HEK293 (cell line): ENCODE measurements at regions not wholly inside any gene's neighbourhood (a gene's known extent, or its start where the extent isn't known, plus 50 kb on each side); places are given as distances from the start of the nearest gene placed in this dataset.

Source experiments
- CTCF ChIA-PET: fragments of 350-600 bp; formaldehyde crosslinking; extraction: SDS; loops from one replicate; lab custom pipeline; 2021; ENCODE audit warnings: antibody characterized with exemption; lab: Yijun Ruan, JAX
- POLR2A ChIA-PET: fragments of 300-600 bp; formaldehyde crosslinking; extraction: SDS; loops from one replicate; lab custom pipeline; 2020; ENCODE audit warnings: antibody characterized with exemption, inconsistent platforms; lab: Yijun Ruan, JAX
- H3K27ac ChIP-seq: fragments of 200-500 bp; sonication (Bioruptor generic); 2 replicates; pipeline ENCODE4 v1.5.1; 2014; ENCODE audit warnings: low read depth, low read length, control low read depth, inconsistent platforms; ENCODE audit errors: extremely low read depth
- H3K36me3 ChIP-seq, 2 experiments: fragments of 200-500 bp in 1 of 2; sonication (Bioruptor generic) in 1 of 2; 1 replicate in 1 of 2; 2 replicates in 1 of 2; pipeline ENCODE4 v1.5.1; 2014 to 2017; ENCODE audit warnings: inconsistent platforms in 2 of 2, low read length in 2 of 2; ENCODE audit not compliant: control insufficient read depth in 2 of 2, insufficient read depth in 1 of 2
- H3K4me1 ChIP-seq: fragments of 200-500 bp; sonication (Bioruptor generic); 2 replicates; pipeline ENCODE4 v1.5.1; 2014; ENCODE audit warnings: mild to moderate bottlenecking, low read length, inconsistent platforms; ENCODE audit not compliant: control insufficient read depth, insufficient read depth
- H3K4me3 ChIP-seq: 2 replicates; pipeline ENCODE4 v1.5.1; 2011; ENCODE audit warnings: low read depth, mild to moderate bottlenecking, control low read depth, low read length, moderate library complexity
- H3K9me3 ChIP-seq: fragments of 200-500 bp; sonication (Bioruptor generic); 2 replicates; pipeline ENCODE4 v1.5.1; 2014; ENCODE audit warnings: low read depth, low read length, inconsistent platforms; ENCODE audit not compliant: control insufficient read depth, insufficient read depth
- KLF8 ChIP-seq: fragments of 450-650 bp; formaldehyde crosslinking; IDR thresholded peaks from 2 replicates; pipeline ENCODE4 v1.5.1; 2016; ENCODE audit warnings: missing biosample characterization, missing genetic modification characterization
- WT1 ChIP-seq: fragments of 450-650 bp; formaldehyde crosslinking; IDR thresholded peaks from 2 replicates; pipeline ENCODE4 v1.5.1; 2016; ENCODE audit warnings: missing biosample characterization, missing genetic modification characterization
- ZBTB49 ChIP-seq: fragments of 450-650 bp; formaldehyde crosslinking; IDR thresholded peaks from 2 replicates; pipeline ENCODE4 v1.5.1; 2016; ENCODE audit warnings: missing biosample characterization, missing genetic modification characterization, low read depth
- ZFP37 ChIP-seq: fragments of 450-650 bp; formaldehyde crosslinking; IDR thresholded peaks from 2 replicates; pipeline ENCODE4 v1.5.1; 2016; ENCODE audit warnings: missing biosample characterization, missing genetic modification characterization
- ZNF140 ChIP-seq: fragments of 450-650 bp; formaldehyde crosslinking; IDR thresholded peaks from 2 replicates; pipeline ENCODE4 v1.5.1; 2016; ENCODE audit warnings: missing biosample characterization, missing genetic modification characterization
- ZNF148 ChIP-seq: fragments of 450-650 bp; formaldehyde crosslinking; IDR thresholded peaks from 2 replicates; pipeline ENCODE4 v1.5.0; 2017; ENCODE audit warnings: missing biosample characterization, missing genetic modification characterization, borderline replicate concordance
- ZNF18 ChIP-seq: fragments of 450-650 bp; formaldehyde crosslinking; IDR thresholded peaks from 2 replicates; pipeline ENCODE4 v1.5.1; 2016; ENCODE audit warnings: missing biosample characterization, missing genetic modification characterization
- ZNF248 ChIP-seq: fragments of 450-650 bp; formaldehyde crosslinking; IDR thresholded peaks from 2 replicates; pipeline ENCODE4 v1.5.1; 2017; ENCODE audit warnings: missing biosample characterization, missing genetic modification characterization
- ZNF335 ChIP-seq: fragments of 450-650 bp; formaldehyde crosslinking; conservative IDR thresholded peaks from 2 replicates; pipeline ENCODE4 v1.5.1; 2016; ENCODE audit warnings: missing biosample characterization, missing genetic modification characterization
- ZNF449 ChIP-seq: fragments of 450-650 bp; formaldehyde crosslinking; IDR thresholded peaks from 2 replicates; pipeline ENCODE4 v1.5.1; 2017; ENCODE audit warnings: missing biosample characterization, mild to moderate bottlenecking, missing genetic modification characterization, moderate library complexity
- ZNF473 ChIP-seq: fragments of 450-650 bp; formaldehyde crosslinking; IDR thresholded peaks from 2 replicates; pipeline ENCODE4 v1.5.1; 2017; ENCODE audit warnings: missing biosample characterization, missing genetic modification characterization
- ZNF513 ChIP-seq: fragments of 450-650 bp; IDR thresholded peaks from 2 replicates; pipeline ENCODE4 v1.5.1; 2018; ENCODE audit warnings: missing biosample characterization, missing genetic modification characterization
- ZSCAN18 ChIP-seq: fragments of 450-650 bp; formaldehyde crosslinking; IDR thresholded peaks from 2 replicates; pipeline ENCODE4 v1.5.1; 2016; ENCODE audit warnings: missing biosample characterization, missing genetic modification characterization

GRCh38 chr4:111838406-111838930 lies 306.8 kb upstream of the FAM241A start (continued):
- TF ChIP-seq ZSCAN18 (tag by site-specific recombination): no peak
- TF ChIP-seq ZFP37 (tag by site-specific recombination): no peak

- Histone ChIP-seq H3K36me3 (no peaks in the 10 kb centered on the region), H3K27ac (no peak overlapping the region), H3K4me1 (no peaks in the 10 kb centered on the region), H3K9me3 (no peaks in the 10 kb centered on the region), H3K4me3 (no peak overlapping the region)
- ChIA-PET POLR2A (no interaction called here), CTCF (interaction anchor here (0.6 to 2.3 kb wide), 2 partner anchors 16 to 17 kb away, joined by 4 to 6 read pairs; no protein-coding TSS in a partner anchor)
- TF ChIP-seq ZNF473 (tag by site-specific recombination): no peak
- TF ChIP-seq KLF8: no peak
- TF ChIP-seq ZNF148 (tag by site-specific recombination): no peak
- no peak for TF ChIP-seq ZNF18 (tag by site-specific recombination)
- no peak for TF ChIP-seq ZBTB49 (tag by site-specific recombination)
Measured at GRCh38 chr4:111839141-111839540, 306.1 kb upstream of the FAM241A start.

- TF ChIP-seq ZNF140 (tag by site-specific recombination) (no peak), ZNF335 (tag by site-specific recombination) (no peak), ZNF513 (tag by site-specific recombination) (no peak), ZNF449 (tag by site-specific recombination) (no peak), ZNF248 (tag by site-specific recombination) (no peak), ZNF473 (tag by site-specific recombination) (no peak), WT1 (tag by site-specific recombination) (no peak)
- H3K9me3 ChIP-seq: no peaks in the 10 kb centered on the region
- H3K4me1 ChIP-seq: no peaks in the 10 kb centered on the region
- no peak overlapping the region for H3K27ac ChIP-seq
- ChIA-PET CTCF (no interaction called here), POLR2A (no interaction called here)
- H3K4me3 ChIP-seq: no peak overlapping the region
- no peaks in the 10 kb centered on the region for H3K36me3 ChIP-seq
Measured at GRCh38 chr4:111842336-111842735, 302.9 kb upstream of the FAM241A start.
